ENCODE measurements at regions not wholly inside any gene's neighbourhood (a gene's known extent, or its start where the extent isn't known, plus 50 kb on each side); places are given as distances from the start of the nearest gene placed in this dataset.

DNA sequence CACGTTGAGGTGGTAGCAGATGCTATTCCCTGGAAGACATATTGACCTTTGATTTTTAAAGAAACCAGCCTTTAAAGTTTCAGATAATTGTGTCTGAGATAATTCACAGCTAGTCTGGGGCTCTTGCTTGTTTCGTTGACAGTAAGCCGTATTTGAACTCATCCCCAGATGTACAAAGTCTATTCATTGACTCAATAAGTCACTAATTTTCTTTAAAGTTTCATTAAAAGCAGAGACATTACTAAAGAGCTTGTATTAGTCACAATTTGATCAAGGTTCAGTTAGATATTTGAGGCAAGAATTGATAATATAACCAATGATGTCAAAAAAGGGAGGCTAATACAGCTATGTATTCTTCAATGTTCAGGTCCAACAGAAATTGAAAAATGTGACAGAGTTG lies 158.0 kb downstream of the PCSK1 start:
- Histone ChIP-seq H3K4me1 (ENCODE audit: control insufficient read depth in 2 of 3, insufficient read depth in 2 of 3, low read depth in 1 of 3, low read length in 3 of 3) (no peaks in the 10 kb centered on the region), H3K9me3 (ENCODE audit: control insufficient read depth in 2 of 3, insufficient read depth in 1 of 3, low read length in 3 of 3) (peaks cover 0 to 6% (median 0%) of the 10 kb centered on the region in 3 donors), H3K4me3 (ENCODE audit: low read length in 3 of 3) (no peak overlapping the region), H3K27me3 (ENCODE audit: control insufficient read depth, insufficient read depth, low read length) (no peaks in the 10 kb centered on the region), H3K9ac (ENCODE audit: low read length in 3 of 3) (no peak overlapping the region), H3K27ac (ENCODE audit: low read depth in 2 of 2, low read length in 2 of 2) (no peak overlapping the region), H3K36me3 (ENCODE audit: control insufficient read depth in 2 of 3, insufficient read depth in 3 of 3, low read length in 3 of 3) (no peaks in the 10 kb centered on the region)
- no peak for TF ChIP-seq CTCF (IDR thresholded peaks at IDR 0.05; ENCODE audit: borderline replicate concordance, extremely low read depth, insufficient read depth)
- intact Hi-C loops (cut with DNase I) = no loop called here
- no peak for FAIRE-seq
- DNase-seq = no peak

DNA sequence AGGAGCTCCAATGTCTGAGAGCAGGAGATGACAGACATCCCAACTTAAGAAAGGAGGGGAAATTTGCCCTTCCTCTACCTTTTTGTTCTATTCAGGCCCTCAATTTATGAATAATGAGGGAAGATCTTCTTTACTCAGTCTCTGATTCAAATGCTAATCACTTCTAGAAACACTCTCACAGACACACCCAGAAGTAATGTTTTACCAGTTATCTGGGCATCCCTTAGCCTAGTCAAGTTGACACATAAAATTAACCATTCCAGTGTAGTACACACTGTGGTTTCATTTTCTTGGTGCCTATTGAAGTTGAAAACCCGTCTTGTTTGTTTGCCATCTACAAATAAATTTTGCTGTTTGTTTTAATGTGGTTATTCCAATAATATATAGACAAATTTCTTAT lies 167.6 kb downstream of the PCSK1 start:
- no peak for TF ChIP-seq CTCF (IDR thresholded peaks at IDR 0.05; ENCODE audit: borderline replicate concordance, extremely low read depth, insufficient read depth)
- H3K4me3 ChIP-seq (ENCODE audit: low read length in 3 of 3) = no peak overlapping the region
- intact Hi-C loops (cut with DNase I) = no loop called here

DNA sequence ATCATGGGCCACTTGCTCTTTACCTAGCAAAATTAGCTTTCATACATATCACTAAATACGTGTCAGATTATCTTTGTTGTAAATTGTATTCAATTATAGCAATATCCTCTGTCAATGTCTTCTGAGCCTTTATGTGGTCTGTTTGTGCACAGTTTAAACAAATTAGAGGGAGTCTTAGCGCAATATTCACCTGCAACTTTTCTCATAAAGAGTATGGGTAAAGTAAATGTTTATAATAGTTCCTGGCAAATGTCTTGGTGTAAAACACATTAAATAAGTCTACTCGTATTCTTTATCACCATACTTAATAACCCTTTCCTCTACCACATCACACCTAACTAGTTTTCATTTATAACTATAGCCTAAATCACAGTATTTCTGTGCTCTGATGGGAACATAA lies 169.0 kb downstream of the PCSK1 start:
- no peaks in the 10 kb centered on the region for H3K27me3 ChIP-seq (ENCODE audit: control insufficient read depth, insufficient read depth, low read length)
- H3K9ac ChIP-seq (ENCODE audit: low read length in 3 of 3) = no peak overlapping the region
- no peaks in the 10 kb centered on the region for H3K9me3 ChIP-seq (ENCODE audit: control insufficient read depth in 2 of 3, insufficient read depth in 1 of 3, low read length in 3 of 3)
- H3K27ac ChIP-seq (ENCODE audit: low read depth in 2 of 2, low read length in 2 of 2) = no peak overlapping the region
- intact Hi-C loops (cut with DNase I) = no loop called here
- FAIRE-seq (no peak), DNase-seq (no peak)
- no peaks in the 10 kb centered on the region for H3K36me3 ChIP-seq (ENCODE audit: control insufficient read depth in 2 of 3, insufficient read depth in 3 of 3, low read length in 3 of 3)
- H3K4me1 ChIP-seq (ENCODE audit: control insufficient read depth in 2 of 3, insufficient read depth in 2 of 3, low read depth in 1 of 3, low read length in 3 of 3) = no peaks in the 10 kb centered on the region
- no peak for TF ChIP-seq CTCF (IDR thresholded peaks at IDR 0.05; ENCODE audit: borderline replicate concordance, extremely low read depth, insufficient read depth)
- no peak overlapping the region for H3K4me3 ChIP-seq (ENCODE audit: low read length in 3 of 3)

More for the DNA sequence above, 167.6 kb downstream of the PCSK1 start:
- no peak overlapping the region for H3K9ac ChIP-seq (ENCODE audit: low read length in 3 of 3)
- DNase-seq = no peak
- H3K9me3 ChIP-seq (ENCODE audit: control insufficient read depth in 2 of 3, insufficient read depth in 1 of 3, low read length in 3 of 3) = peaks cover 0 to 5% (median 0%) of the 10 kb centered on the region in 3 donors
- H3K27ac ChIP-seq (ENCODE audit: low read depth in 2 of 2, low read length in 2 of 2) = no peak overlapping the region
- H3K36me3 ChIP-seq (ENCODE audit: control insufficient read depth in 2 of 3, insufficient read depth in 3 of 3, low read length in 3 of 3) = no peaks in the 10 kb centered on the region
- H3K27me3 ChIP-seq (ENCODE audit: control insufficient read depth, insufficient read depth, low read length) = no peaks in the 10 kb centered on the region
- H3K4me1 ChIP-seq (ENCODE audit: control insufficient read depth in 2 of 3, insufficient read depth in 2 of 3, low read depth in 1 of 3, low read length in 3 of 3) = no peaks in the 10 kb centered on the region
- no peak for FAIRE-seq

DNA sequence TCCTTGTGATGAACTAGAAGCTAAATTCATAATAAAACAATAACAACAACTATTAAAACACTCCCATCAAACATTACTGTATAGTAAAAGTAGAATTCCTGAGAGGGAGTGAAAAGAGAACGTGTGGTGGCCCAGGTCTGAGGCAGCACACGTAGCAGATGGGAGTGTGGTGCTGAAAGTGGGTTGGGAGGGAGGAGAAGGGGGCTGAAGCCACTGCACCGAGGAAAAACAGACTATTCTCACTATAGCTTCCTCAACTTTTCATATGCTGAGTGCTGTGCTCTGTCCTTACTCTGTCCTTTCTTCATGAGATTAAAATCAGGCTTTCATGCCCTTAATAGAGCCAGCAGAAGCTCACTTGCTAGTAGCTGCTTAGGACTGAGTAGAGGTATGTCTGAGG lies 170.9 kb downstream of the PCSK1 start:
- intact Hi-C loops (cut with DNase I) = no loop called here
- Histone ChIP-seq H3K9ac (ENCODE audit: low read length in 3 of 3) (no peak overlapping the region), H3K4me3 (ENCODE audit: low read length in 3 of 3) (no peak overlapping the region), H3K27ac (ENCODE audit: low read depth in 2 of 2, low read length in 2 of 2) (no peak overlapping the region), H3K9me3 (ENCODE audit: control insufficient read depth in 2 of 3, insufficient read depth in 1 of 3, low read length in 3 of 3) (no peaks in the 10 kb centered on the region), H3K36me3 (ENCODE audit: control insufficient read depth in 2 of 3, insufficient read depth in 3 of 3, low read length in 3 of 3) (no peaks in the 10 kb centered on the region), H3K4me1 (ENCODE audit: control insufficient read depth in 2 of 3, insufficient read depth in 2 of 3, low read depth in 1 of 3, low read length in 3 of 3) (no peaks in the 10 kb centered on the region), H3K27me3 (ENCODE audit: control insufficient read depth, insufficient read depth, low read length) (no peaks in the 10 kb centered on the region)
- TF ChIP-seq CTCF (IDR thresholded peaks at IDR 0.05; ENCODE audit: borderline replicate concordance, extremely low read depth, insufficient read depth) = no peak
- DNase-seq (no peak), FAIRE-seq (no peak)
